Astrocyte (in vitro differentiated cells and primary cell): ENCODE measurements at regions not wholly inside any gene's neighbourhood (a gene's known extent, or its start where the extent isn't known, plus 50 kb on each side); places are given as distances from the start of the nearest gene placed in this dataset.
"Not testable (repeated sequence)": the region's sequence is repeated elsewhere in the genome, so short reads cannot be mapped to it uniquely, and the experiment has no call there.

ENCODE experiments used
- DNase-seq: peaks from one replicate; pipeline ENCODE4 v3.0.0-alpha.2; 2010; ENCODE audit warnings: low read depth
- FAIRE-seq: peaks from 2 replicates; lab custom pipeline; 2011; peaks lifted over from hg19 to GRCh38; lab: Jason Lieb, UNC
- H2AFZ ChIP-seq: 2 replicates; pipeline ENCODE4 v1.6.0; 2012; ENCODE audit warnings: low read depth, low read length, inconsistent platforms
- H3K27ac ChIP-seq: 2 replicates; pipeline ENCODE4 v1.5.1; 2011; ENCODE audit warnings: low read depth, low read length, inconsistent platforms
- H3K27me3 ChIP-seq: 2 replicates; pipeline ENCODE4 v1.6.0; 2011; ENCODE audit warnings: low read length, inconsistent platforms; ENCODE audit not compliant: insufficient read depth
- H3K36me3 ChIP-seq: 2 replicates; pipeline ENCODE4 v1.5.1; 2011; ENCODE audit warnings: low read length, inconsistent platforms; ENCODE audit not compliant: insufficient read depth
- H3K4me1 ChIP-seq: 2 replicates; pipeline ENCODE4 v1.5.1; 2011; ENCODE audit warnings: low read length, inconsistent platforms; ENCODE audit not compliant: insufficient read depth
- H3K4me2 ChIP-seq: 2 replicates; pipeline ENCODE4 v1.6.0; 2012; ENCODE audit warnings: low read length, inconsistent platforms
- H3K4me3 ChIP-seq: 2 replicates; pipeline ENCODE4 v1.5.1; 2011; ENCODE audit warnings: low read depth, mild to moderate bottlenecking, low read length, inconsistent platforms; ENCODE audit not compliant: insufficient read depth
- H3K79me2 ChIP-seq: 2 replicates; pipeline ENCODE4 v1.6.0; 2012; ENCODE audit warnings: mild to moderate bottlenecking, low read length, inconsistent platforms; ENCODE audit not compliant: insufficient read depth
- H3K9ac ChIP-seq: 2 replicates; pipeline ENCODE4 v1.6.0; 2012; ENCODE audit warnings: mild to moderate bottlenecking, low read length, inconsistent platforms
- H3K9me3 ChIP-seq: 2 replicates; pipeline ENCODE4 v1.5.1; 2012; ENCODE audit warnings: low read depth, mild to moderate bottlenecking, low read length, inconsistent platforms; ENCODE audit not compliant: insufficient read depth
- H4K20me1 ChIP-seq: 2 replicates; pipeline ENCODE4 v1.6.0; 2012; ENCODE audit warnings: low read length, inconsistent platforms; ENCODE audit not compliant: insufficient read depth
- H3K27ac Mint-ChIP-seq: one replicate; pipeline ENCODE4 v1.8.0; 2021; ENCODE audit warnings: mild to moderate bottlenecking, mixed read lengths; ENCODE audit not compliant: unreplicated experiment
- H3K27me3 Mint-ChIP-seq: one replicate; pipeline ENCODE4 v1.8.0; 2021; ENCODE audit warnings: low read depth, mixed read lengths; ENCODE audit not compliant: unreplicated experiment
- H3K36me3 Mint-ChIP-seq: one replicate; pipeline ENCODE4 v1.8.0; 2021; ENCODE audit warnings: low read depth, mixed read lengths; ENCODE audit not compliant: unreplicated experiment
- H3K4me1 Mint-ChIP-seq: one replicate; pipeline ENCODE4 v1.8.0; 2021; ENCODE audit warnings: low read depth, mixed read lengths; ENCODE audit not compliant: unreplicated experiment
- H3K4me3 Mint-ChIP-seq: one replicate; pipeline ENCODE4 v1.8.0; 2021; ENCODE audit warnings: mild to moderate bottlenecking, moderate library complexity, mixed read lengths; ENCODE audit not compliant: unreplicated experiment
- H3K9me3 Mint-ChIP-seq: one replicate; pipeline ENCODE4 v1.8.0; 2021; ENCODE audit warnings: mild to moderate bottlenecking, mixed read lengths; ENCODE audit not compliant: unreplicated experiment
- EZH2 ChIP-seq: IDR thresholded peaks from 2 replicates; pipeline ENCODE4 v1.6.1; 2012; ENCODE audit warnings: mild to moderate bottlenecking, low read length, inconsistent platforms; ENCODE audit not compliant: insufficient read depth
- TF ChIP-seq, protein P1 (sequence below): IDR thresholded peaks from 2 replicates; pipeline ENCODE4 v1.5.1; 2011; ENCODE audit warnings: low read depth, mild to moderate bottlenecking, inconsistent platforms, low read length, moderate library complexity; ENCODE audit not compliant: insufficient read depth

DNA sequence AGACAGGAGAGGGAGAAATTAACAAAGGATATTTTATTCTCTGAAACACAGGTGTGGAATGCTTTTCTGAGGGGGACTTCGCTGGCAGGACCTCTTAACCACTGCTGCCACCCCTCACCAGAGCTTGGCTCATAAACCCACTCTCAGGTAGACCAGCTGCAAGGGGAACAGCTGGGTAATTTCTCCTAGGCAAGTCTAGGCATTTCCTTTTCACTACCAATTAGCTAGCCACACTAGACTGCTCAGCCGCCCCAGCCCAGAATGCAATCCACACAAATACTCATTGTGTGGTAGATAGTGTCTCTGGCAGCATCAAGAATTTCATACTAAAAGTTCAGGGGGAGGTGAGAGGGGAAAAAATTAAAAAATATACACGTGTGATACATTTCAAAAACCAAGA is 267.6 kb upstream of the ID4 start:
- no peak overlapping the region for H3K27ac ChIP-seq
- no peak for DNase-seq
- H3K4me2 ChIP-seq = no peak overlapping the region
- no peak overlapping the region for H3K4me3 ChIP-seq
- no peak for FAIRE-seq
- no peaks in the 10 kb centered on the region for H3K79me2 ChIP-seq
- H3K4me3 Mint-ChIP-seq = no peak overlapping the region
- no peaks in the 10 kb centered on the region for H3K27me3 ChIP-seq
- H3K9me3 Mint-ChIP-seq = no peaks in the 10 kb centered on the region
- no peaks in the 10 kb centered on the region for H3K36me3 Mint-ChIP-seq
- H3K9ac ChIP-seq = no peak overlapping the region
- no peaks in the 10 kb centered on the region for H3K27me3 Mint-ChIP-seq
- H3K9me3 ChIP-seq = no peaks in the 10 kb centered on the region
- H3K4me1 ChIP-seq = no peaks in the 10 kb centered on the region
- H3K36me3 ChIP-seq = no peaks in the 10 kb centered on the region
- no peaks in the 10 kb centered on the region for H4K20me1 ChIP-seq
- no peak overlapping the region for H2AFZ ChIP-seq
- no peaks in the 10 kb centered on the region for H3K4me1 Mint-ChIP-seq
- H3K27ac Mint-ChIP-seq = no peak overlapping the region
- no peak for TF ChIP-seq EZH2
- TF ChIP-seq, protein P1, sequence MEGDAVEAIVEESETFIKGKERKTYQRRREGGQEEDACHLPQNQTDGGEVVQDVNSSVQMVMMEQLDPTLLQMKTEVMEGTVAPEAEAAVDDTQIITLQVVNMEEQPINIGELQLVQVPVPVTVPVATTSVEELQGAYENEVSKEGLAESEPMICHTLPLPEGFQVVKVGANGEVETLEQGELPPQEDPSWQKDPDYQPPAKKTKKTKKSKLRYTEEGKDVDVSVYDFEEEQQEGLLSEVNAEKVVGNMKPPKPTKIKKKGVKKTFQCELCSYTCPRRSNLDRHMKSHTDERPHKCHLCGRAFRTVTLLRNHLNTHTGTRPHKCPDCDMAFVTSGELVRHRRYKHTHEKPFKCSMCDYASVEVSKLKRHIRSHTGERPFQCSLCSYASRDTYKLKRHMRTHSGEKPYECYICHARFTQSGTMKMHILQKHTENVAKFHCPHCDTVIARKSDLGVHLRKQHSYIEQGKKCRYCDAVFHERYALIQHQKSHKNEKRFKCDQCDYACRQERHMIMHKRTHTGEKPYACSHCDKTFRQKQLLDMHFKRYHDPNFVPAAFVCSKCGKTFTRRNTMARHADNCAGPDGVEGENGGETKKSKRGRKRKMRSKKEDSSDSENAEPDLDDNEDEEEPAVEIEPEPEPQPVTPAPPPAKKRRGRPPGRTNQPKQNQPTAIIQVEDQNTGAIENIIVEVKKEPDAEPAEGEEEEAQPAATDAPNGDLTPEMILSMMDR = no peak

DNA sequence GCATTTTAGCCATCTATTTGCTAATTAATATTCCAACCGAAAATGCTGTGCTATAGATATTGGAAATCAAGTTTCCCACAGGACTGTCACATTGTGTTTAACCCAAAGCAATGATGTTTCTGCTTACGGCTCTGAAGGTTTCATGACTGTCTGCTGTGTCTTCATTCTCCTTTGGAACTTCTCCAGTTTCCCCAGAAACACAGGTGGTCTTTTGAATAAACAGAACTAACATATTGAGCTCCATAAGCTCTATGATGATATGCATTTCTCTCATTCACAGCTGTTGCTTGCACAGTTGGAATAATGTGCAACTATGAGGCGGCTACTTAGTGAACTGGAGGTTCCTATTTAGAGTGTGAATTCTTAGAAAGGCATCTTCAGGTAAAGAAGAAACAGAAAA is 266.0 kb upstream of the ID4 start:
- Mint-ChIP-seq H3K4me1 (no peaks in the 10 kb centered on the region), H3K9me3 (no peaks in the 10 kb centered on the region), H3K36me3 (no peaks in the 10 kb centered on the region), H3K4me3 (no peak overlapping the region), H3K27me3 (no peaks in the 10 kb centered on the region), H3K27ac (no peak overlapping the region)
- H3K9ac ChIP-seq = no peak overlapping the region
- no peaks in the 10 kb centered on the region for H3K4me1 ChIP-seq
- DNase-seq (no peak), FAIRE-seq (no peak)
- no peak overlapping the region for H3K4me2 ChIP-seq
- no peak overlapping the region for H2AFZ ChIP-seq
- H3K27ac ChIP-seq = no peak overlapping the region
- H4K20me1 ChIP-seq = no peaks in the 10 kb centered on the region
- no peaks in the 10 kb centered on the region for H3K27me3 ChIP-seq
- no peak for TF ChIP-seq EZH2
- TF ChIP-seq, protein P1 = no peak
- H3K4me3 ChIP-seq = no peak overlapping the region
- no peaks in the 10 kb centered on the region for H3K9me3 ChIP-seq
- no peaks in the 10 kb centered on the region for H3K79me2 ChIP-seq
- H3K36me3 ChIP-seq = no peaks in the 10 kb centered on the region

- Histone ChIP-seq H4K20me1 (no peaks in the 10 kb centered on the region), H3K4me3 (no peak overlapping the region), H2AFZ (no peak overlapping the region), H3K4me2 (no peak overlapping the region), H3K36me3 (no peaks in the 10 kb centered on the region), H3K4me1 (no peaks in the 10 kb centered on the region), H3K27ac (no peak overlapping the region), H3K79me2 (no peaks in the 10 kb centered on the region), H3K9me3 (no peaks in the 10 kb centered on the region), H3K27me3 (no peaks in the 10 kb centered on the region), H3K9ac (no peak overlapping the region)
- H3K4me3 Mint-ChIP-seq = no peak overlapping the region
- TF ChIP-seq, protein P1 = no peak
- no peak for TF ChIP-seq EZH2
- H3K4me1 Mint-ChIP-seq = no peaks in the 10 kb centered on the region
- H3K27ac Mint-ChIP-seq = no peak overlapping the region
- H3K36me3 Mint-ChIP-seq = no peaks in the 10 kb centered on the region
- DNase-seq (peak; percentile 2), FAIRE-seq (no peak)
- no peaks in the 10 kb centered on the region for H3K27me3 Mint-ChIP-seq
- H3K9me3 Mint-ChIP-seq = peaks cover 6% of the 10 kb centered on the region
Observed at GRCh38 chr6:19578481-19578880, 258.7 kb upstream of the ID4 start.

DNA sequence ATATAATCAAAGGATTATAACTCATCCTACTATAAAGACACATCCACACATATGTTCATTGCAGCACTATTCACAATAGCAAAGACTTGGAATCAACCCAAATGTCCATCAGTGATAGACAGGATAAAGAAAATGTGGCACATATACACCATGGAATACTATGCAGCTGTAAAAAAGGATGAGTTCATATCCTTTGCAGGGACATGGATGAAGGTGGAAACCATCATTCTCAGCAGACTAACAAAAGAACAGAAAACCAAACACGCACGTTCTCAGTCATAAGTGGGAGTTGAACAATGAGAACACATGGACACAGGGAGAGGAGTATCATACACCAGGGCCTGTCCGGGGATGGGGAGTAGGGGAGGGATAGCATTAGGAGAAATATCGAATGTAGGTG is 253.0 kb upstream of the ID4 start:
- H3K9me3 ChIP-seq, H3K36me3 ChIP-seq, H3K4me3 ChIP-seq, H2AFZ ChIP-seq, H3K36me3 Mint-ChIP-seq, DNase-seq, H4K20me1 ChIP-seq, H3K27ac ChIP-seq, FAIRE-seq, H3K27me3 ChIP-seq, H3K27ac Mint-ChIP-seq, H3K4me2 ChIP-seq, H3K9me3 Mint-ChIP-seq, H3K79me2 ChIP-seq, H3K4me1 Mint-ChIP-seq, H3K27me3 Mint-ChIP-seq, H3K4me3 Mint-ChIP-seq, H3K4me1 ChIP-seq, H3K9ac ChIP-seq: not testable (repeated sequence)
